PFSK-1 (cell line): ENCODE measurements at regions not wholly inside any gene's neighbourhood (a gene's known extent, or its start where the extent isn't known, plus 50 kb on each side); places are given as distances from the start of the nearest gene placed in this dataset.

Experiments used
- FOXP2 ChIP-seq: optimal IDR thresholded peaks from 2 replicates; pipeline ENCODE3; 2011; ENCODE audit warnings: borderline replicate concordance, control low read depth, inconsistent platforms; ENCODE audit not compliant: insufficient read depth; ENCODE audit errors: extremely low read length, extremely low read depth
- POLR2AphosphoS5 ChIP-seq: IDR thresholded peaks from 2 replicates; pipeline ENCODE4 v1.6.1; 2012; ENCODE audit warnings: low read depth, mild to moderate bottlenecking, control low read depth, low read length, moderate library complexity
- TAF1 ChIP-seq: IDR thresholded peaks from 2 replicates; pipeline ENCODE4 v1.6.1; 2012; ENCODE audit warnings: low read length, control low read depth, borderline replicate concordance; ENCODE audit not compliant: insufficient read depth
- TF ChIP-seq, protein P1 (sequence below), 2 experiments: IDR thresholded peaks; 2 replicates each; pipeline versions ENCODE4 v1.6.1 to v1.8.0; 2011 to 2012; ENCODE audit warnings: low read depth in 2 of 2, low read length in 2 of 2, control low read depth in 1 of 2, inconsistent platforms in 1 of 2, mild to moderate bottlenecking in 1 of 2, moderate library complexity in 1 of 2; ENCODE audit not compliant: insufficient read depth in 1 of 2

DNA sequence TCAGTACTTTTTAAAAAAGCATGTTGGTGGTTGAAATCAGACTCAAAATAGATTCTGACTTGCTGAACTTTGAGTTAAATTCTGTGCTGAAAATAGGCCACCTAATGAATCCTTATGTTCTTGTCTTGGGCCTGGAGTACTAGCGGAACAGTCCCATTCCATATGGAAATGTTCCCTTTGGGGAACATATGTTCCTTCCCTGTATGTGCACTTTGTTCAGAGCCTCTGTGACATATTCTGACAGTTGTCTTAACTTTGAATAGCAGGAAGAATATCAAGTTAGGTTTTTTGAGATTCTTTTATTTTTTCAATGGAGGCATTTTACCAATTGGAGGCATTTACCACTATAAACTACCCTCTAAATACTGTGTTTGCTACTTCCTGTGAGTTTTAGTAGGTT is 1667.8 kb downstream of the PLA2G4A start:
- TF ChIP-seq, protein P1, sequence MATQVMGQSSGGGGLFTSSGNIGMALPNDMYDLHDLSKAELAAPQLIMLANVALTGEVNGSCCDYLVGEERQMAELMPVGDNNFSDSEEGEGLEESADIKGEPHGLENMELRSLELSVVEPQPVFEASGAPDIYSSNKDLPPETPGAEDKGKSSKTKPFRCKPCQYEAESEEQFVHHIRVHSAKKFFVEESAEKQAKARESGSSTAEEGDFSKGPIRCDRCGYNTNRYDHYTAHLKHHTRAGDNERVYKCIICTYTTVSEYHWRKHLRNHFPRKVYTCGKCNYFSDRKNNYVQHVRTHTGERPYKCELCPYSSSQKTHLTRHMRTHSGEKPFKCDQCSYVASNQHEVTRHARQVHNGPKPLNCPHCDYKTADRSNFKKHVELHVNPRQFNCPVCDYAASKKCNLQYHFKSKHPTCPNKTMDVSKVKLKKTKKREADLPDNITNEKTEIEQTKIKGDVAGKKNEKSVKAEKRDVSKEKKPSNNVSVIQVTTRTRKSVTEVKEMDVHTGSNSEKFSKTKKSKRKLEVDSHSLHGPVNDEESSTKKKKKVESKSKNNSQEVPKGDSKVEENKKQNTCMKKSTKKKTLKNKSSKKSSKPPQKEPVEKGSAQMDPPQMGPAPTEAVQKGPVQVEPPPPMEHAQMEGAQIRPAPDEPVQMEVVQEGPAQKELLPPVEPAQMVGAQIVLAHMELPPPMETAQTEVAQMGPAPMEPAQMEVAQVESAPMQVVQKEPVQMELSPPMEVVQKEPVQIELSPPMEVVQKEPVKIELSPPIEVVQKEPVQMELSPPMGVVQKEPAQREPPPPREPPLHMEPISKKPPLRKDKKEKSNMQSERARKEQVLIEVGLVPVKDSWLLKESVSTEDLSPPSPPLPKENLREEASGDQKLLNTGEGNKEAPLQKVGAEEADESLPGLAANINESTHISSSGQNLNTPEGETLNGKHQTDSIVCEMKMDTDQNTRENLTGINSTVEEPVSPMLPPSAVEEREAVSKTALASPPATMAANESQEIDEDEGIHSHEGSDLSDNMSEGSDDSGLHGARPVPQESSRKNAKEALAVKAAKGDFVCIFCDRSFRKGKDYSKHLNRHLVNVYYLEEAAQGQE (IDR thresholded peaks at IDR 0.05; ENCODE audit: insufficient read depth in 1 of 2, low read depth in 2 of 2, low read length in 2 of 2): no peak
- no peak for TF ChIP-seq POLR2AphosphoS5
- TF ChIP-seq TAF1: no peak
- no peak for TF ChIP-seq FOXP2
